ENCODE measurements at regions not wholly inside any gene's neighbourhood (a gene's known extent, or its start where the extent isn't known, plus 50 kb on each side); places are given as distances from the start of the nearest gene placed in this dataset.

DNA sequence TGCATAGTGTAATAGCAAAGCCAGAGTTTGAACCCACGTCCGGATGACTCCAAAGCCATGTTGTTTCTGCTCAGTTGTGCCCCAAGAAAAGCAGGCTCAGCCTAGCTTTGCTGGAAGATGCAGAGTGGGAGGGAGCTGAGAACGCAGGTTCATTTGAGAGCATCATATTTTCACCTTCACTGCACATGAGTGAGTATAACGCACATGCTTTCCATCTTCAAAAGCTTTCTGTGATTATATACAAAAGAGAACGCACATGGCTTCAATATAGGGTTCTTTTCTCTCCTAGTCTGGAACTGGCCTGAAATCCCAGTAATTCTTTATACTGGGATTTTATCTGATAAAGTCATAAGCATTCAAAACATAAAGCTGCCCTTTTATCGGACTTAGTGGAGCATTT, 385.5 kb upstream of the CADM1 start:
- TF ChIP-seq POLR2A (IDR thresholded peaks at IDR 0.05; ENCODE audit: low read length) (no peak), GATA1 (IDR thresholded peaks at IDR 0.05; ENCODE audit: low read depth, low read length) (no peak)

Measured in erythroblast (primary cell).